D721Med (cell line): ENCODE measurements at regions not wholly inside any gene's neighbourhood (a gene's known extent, or its start where the extent isn't known, plus 50 kb on each side); places are given as distances from the start of the nearest gene placed in this dataset.

Experiments
- DNase-seq: peaks from one replicate; pipeline ENCODE4 v3.0.0; 2011; ENCODE audit warnings: low spot score; ENCODE audit not compliant: insufficient read length
- FAIRE-seq: peaks from 2 replicates; lab custom pipeline; 2011; peaks lifted over from hg19 to GRCh38; lab: Jason Lieb, UNC
- TF ChIP-seq, protein P1 (sequence below): IDR thresholded peaks from 2 replicates; pipeline ENCODE4 v1.5.1; 2012; ENCODE audit warnings: mild to moderate bottlenecking, control low read depth; ENCODE audit not compliant: insufficient read depth; ENCODE audit errors: missing control alignments

DNA sequence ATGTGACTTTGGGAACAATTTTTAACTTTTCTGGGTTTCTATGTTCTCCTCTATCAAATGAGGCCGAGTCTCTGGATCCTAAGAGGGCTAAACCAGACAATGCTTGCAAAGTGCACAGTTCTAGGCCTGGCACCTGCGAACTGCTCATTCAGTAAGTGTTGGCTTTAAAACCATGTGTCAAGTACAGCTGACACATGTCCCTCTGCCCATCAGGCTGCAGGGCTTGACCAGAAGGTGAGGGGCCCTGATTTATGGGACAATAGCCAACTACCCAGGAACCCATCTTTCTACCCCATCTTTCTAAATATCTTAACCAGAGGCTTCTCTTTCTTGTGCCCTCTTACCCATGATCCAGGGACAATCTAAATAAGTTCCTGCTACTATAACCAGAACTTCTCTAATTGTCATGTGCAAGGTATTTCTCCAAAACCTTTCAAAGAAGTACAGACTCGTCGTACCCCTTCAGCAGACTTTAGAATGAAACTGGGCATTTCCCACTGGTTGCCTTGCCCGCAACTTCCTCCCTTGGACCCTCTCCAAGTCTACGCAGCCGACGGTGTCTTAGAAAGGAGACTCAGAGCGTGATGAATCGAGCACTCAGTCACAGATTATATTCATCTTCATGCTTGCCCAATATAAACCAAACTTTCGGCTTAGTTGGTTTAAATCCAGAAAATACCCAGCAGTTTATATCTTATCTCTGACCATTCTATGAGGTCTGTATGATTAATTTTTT lies 69.8 kb upstream of the STEAP1B start:
- TF ChIP-seq, protein P1, sequence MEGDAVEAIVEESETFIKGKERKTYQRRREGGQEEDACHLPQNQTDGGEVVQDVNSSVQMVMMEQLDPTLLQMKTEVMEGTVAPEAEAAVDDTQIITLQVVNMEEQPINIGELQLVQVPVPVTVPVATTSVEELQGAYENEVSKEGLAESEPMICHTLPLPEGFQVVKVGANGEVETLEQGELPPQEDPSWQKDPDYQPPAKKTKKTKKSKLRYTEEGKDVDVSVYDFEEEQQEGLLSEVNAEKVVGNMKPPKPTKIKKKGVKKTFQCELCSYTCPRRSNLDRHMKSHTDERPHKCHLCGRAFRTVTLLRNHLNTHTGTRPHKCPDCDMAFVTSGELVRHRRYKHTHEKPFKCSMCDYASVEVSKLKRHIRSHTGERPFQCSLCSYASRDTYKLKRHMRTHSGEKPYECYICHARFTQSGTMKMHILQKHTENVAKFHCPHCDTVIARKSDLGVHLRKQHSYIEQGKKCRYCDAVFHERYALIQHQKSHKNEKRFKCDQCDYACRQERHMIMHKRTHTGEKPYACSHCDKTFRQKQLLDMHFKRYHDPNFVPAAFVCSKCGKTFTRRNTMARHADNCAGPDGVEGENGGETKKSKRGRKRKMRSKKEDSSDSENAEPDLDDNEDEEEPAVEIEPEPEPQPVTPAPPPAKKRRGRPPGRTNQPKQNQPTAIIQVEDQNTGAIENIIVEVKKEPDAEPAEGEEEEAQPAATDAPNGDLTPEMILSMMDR, result no peak
- FAIRE-seq (no peak), DNase-seq (no peak)

GRCh38 chr7:22566592-22566991 lies 66.6 kb upstream of the STEAP1B start:
- TF ChIP-seq, protein P1, result no peak
- DNase-seq, result no peak
- FAIRE-seq, result no peak

DNA sequence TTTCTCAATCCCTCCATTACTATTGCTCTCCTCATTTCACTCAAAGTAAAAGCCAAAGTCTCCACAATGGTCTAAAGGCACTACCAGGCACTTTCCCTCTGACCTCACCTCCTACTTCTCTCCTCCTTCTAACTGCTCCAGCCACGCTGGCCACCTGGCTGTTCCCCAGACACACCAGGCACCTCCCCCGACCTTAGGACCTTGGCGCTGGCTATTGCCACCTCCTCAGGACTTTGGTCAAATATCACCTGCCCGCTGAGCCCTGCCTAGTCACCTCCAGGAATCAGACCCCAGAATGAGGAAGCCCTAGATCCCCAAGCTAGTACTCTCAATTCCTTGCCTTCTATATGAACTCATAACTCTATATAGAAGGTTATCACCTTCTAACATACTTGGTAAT lies 66.2 kb upstream of the STEAP1B start:
- TF ChIP-seq, protein P1, result no peak
- no peak for DNase-seq
- no peak for FAIRE-seq

DNA sequence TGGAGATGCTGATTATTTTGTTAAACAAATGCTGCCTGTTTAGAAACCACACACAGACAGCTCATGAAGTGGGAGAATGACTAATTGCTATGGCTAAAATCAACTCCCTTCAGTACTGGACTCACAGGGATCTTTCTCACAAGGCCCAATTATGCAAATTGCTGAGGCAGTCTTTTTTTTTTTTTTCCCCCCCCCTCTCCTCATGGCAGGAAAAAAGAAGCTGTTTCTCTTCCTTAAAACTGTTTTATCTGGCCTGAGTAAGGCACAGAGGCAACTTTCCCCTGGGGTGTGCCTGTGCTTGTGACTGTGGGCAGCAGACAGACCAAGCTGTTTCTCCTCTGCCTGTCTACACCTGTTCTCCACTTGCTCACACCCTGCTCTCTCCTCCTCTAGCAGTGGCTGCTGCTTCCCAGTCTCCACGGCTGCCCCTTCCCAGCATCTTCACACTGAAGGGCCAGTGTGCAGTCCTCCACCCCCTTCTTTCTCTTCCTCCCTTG lies 65.4 kb upstream of the STEAP1B start:
- FAIRE-seq, result no peak
- TF ChIP-seq, protein P1, result no peak
- DNase-seq, result no peak

DNA sequence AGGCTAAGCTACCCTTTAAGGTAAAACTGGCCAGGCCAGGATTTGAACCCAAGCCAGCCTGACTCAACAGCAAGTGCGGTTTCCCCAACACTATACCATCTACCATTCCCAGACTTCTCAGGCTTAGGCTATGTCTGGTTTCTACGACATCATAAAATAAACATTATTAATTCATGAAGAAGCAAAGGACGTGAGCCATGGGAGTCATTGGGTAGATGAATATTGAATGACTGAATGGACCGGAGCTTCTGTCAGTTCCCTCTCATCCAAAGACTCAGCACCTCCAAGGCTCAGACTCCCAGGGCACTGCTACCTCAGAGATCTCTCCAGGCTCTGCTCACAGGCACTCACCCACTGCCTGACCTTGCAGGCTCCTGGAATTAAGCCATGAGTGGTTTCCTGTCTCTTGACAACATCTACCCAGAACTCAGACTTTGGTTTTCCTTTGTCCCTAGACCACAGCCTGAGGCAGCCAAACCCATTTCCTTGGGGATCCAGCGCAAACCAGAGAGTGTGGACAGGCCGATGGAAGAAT lies 64.6 kb upstream of the STEAP1B start:
- DNase-seq, result no peak
- FAIRE-seq, result no peak
- TF ChIP-seq, protein P1, result no peak

DNA sequence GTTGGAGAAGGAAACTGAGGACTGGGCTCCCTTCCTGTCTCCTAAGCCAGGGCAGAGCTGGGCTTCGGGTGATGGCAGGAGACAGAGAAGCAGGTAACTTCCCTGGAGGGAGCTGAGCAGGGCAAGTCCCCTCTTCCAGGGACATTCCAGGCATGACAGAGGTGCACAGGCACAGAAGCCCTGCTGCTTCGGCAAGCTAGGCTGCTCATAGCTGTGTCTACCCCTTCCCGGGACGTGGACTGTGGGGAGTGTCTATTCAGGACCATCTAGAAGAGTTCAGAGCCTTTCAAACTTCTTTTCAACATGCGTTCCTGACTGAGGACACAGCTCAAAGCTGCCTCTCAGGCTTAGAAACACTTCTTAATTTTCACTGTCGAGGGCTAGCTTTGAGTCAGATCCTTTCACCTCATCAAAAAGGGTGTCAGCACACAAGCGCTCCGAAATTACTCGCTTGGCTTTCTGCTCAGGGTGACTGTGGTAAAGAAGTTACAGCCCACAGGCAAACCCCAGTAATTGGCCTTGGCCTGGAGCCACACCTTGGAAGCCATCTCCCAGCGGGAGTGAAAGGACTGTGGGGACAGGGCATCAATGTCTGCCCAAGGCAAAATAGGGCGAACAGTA lies 63.7 kb upstream of the STEAP1B start:
- TF ChIP-seq, protein P1, result no peak
- DNase-seq (no peak), FAIRE-seq (no peak)
